ENCODE measurements at regions not wholly inside any gene's neighbourhood (a gene's known extent, or its start where the extent isn't known, plus 50 kb on each side); places are given as distances from the start of the nearest gene placed in this dataset.

DNA sequence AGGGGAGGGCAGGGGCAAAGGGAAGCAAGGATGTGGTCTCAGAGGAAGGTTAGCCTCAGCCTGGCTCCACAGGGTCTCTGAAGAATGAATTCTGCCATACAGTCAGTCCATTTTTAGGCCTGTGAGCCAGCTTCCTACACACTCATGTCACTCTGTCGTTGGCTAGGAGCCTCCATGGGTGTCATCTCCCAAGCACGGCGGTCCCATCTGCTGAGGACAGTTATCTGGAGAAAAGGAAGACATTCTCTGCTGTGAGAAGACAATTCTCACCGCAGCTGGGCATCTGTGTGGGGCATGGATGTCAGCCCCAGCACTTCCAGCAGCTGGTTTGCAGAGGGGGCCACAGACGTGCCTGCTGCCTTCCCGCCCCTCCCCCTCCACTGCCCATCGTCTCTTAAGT, 167.6 kb downstream of the LINC00237 start:
- H3K27ac ChIP-seq (ENCODE audit: low read length), result no peak overlapping the region
- no peak for TF ChIP-seq TCF7L2 (IDR thresholded peaks at IDR 0.05; ENCODE audit: low read depth, low read length)
- no peak for DNase-seq (ENCODE audit: low read depth, low spot score)
- no TSS peak for BruUV-seq (replicated peaks)
- POLR2A ChIA-PET, result no interaction called here
- no peak overlapping the region for H3K4me3 ChIP-seq (ENCODE audit: low read depth in 2 of 2, low read length in 2 of 2)
- no peaks in the 10 kb centered on the region for H3K36me3 ChIP-seq (ENCODE audit: control insufficient read depth, insufficient read depth, low read length)
- CTCF ChIA-PET, result no interaction called here
- intact Hi-C loops (cut with micrococcal nuclease; ENCODE audit: unreplicated experiment) (no loop called here), in situ Hi-C loops (cut with HindIII; ENCODE audit: low pct_unique_long_range_greater_than_20kb, low sequenced_read_pairs) (no loop called here)
- no peaks in the 10 kb centered on the region for H3K27me3 ChIP-seq (ENCODE audit: control insufficient read depth, insufficient read depth, low read length)
- no peaks in the 10 kb centered on the region for H3K9me3 ChIP-seq (ENCODE audit: control insufficient read depth, insufficient read depth, low read depth, low read length)
- no peak for ATAC-seq
- no peaks in the 10 kb centered on the region for H3K4me1 ChIP-seq (ENCODE audit: control insufficient read depth, insufficient read depth, low read length)

DNA sequence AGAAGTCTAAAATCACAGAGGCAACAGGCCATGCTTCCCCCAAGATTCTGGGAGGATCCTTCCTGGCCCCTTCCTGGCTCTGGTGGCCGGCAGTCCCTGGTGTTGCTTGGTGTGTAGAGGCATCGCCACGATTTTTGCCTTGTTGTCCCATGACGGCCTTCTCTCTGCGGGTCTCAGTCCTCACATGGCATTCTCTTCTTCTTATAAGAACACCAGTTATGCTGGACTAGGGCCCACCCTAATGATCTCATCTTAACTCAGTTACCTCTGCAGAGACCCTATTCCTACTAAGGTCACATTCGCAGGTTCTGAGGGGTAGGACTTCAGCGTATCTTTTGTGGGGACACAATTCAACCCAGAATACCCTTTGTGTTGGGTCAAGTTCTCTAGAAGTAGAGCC, 168.0 kb downstream of the LINC00237 start:
- in situ Hi-C loops (cut with HindIII; ENCODE audit: low pct_unique_long_range_greater_than_20kb, low sequenced_read_pairs), result no loop called here
- BruUV-seq (replicated peaks), result no TSS peak
- TF ChIP-seq SIN3A (IDR thresholded peaks at IDR 0.05; ENCODE audit: borderline replicate concordance, insufficient read depth, low read depth, low read length) (no peak), TCF7L2 (IDR thresholded peaks at IDR 0.05; ENCODE audit: low read depth, low read length) (no peak), POLR2AphosphoS5 (IDR thresholded peaks at IDR 0.05; ENCODE audit: low read depth, low read length) (no peak)
- TF ChIP-seq, protein P1, sequence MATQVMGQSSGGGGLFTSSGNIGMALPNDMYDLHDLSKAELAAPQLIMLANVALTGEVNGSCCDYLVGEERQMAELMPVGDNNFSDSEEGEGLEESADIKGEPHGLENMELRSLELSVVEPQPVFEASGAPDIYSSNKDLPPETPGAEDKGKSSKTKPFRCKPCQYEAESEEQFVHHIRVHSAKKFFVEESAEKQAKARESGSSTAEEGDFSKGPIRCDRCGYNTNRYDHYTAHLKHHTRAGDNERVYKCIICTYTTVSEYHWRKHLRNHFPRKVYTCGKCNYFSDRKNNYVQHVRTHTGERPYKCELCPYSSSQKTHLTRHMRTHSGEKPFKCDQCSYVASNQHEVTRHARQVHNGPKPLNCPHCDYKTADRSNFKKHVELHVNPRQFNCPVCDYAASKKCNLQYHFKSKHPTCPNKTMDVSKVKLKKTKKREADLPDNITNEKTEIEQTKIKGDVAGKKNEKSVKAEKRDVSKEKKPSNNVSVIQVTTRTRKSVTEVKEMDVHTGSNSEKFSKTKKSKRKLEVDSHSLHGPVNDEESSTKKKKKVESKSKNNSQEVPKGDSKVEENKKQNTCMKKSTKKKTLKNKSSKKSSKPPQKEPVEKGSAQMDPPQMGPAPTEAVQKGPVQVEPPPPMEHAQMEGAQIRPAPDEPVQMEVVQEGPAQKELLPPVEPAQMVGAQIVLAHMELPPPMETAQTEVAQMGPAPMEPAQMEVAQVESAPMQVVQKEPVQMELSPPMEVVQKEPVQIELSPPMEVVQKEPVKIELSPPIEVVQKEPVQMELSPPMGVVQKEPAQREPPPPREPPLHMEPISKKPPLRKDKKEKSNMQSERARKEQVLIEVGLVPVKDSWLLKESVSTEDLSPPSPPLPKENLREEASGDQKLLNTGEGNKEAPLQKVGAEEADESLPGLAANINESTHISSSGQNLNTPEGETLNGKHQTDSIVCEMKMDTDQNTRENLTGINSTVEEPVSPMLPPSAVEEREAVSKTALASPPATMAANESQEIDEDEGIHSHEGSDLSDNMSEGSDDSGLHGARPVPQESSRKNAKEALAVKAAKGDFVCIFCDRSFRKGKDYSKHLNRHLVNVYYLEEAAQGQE (IDR thresholded peaks at IDR 0.05; ENCODE audit: insufficient read depth in 1 of 2, low read depth in 2 of 2, low read length in 1 of 2), result no peak
- TF ChIP-seq, protein P2, sequence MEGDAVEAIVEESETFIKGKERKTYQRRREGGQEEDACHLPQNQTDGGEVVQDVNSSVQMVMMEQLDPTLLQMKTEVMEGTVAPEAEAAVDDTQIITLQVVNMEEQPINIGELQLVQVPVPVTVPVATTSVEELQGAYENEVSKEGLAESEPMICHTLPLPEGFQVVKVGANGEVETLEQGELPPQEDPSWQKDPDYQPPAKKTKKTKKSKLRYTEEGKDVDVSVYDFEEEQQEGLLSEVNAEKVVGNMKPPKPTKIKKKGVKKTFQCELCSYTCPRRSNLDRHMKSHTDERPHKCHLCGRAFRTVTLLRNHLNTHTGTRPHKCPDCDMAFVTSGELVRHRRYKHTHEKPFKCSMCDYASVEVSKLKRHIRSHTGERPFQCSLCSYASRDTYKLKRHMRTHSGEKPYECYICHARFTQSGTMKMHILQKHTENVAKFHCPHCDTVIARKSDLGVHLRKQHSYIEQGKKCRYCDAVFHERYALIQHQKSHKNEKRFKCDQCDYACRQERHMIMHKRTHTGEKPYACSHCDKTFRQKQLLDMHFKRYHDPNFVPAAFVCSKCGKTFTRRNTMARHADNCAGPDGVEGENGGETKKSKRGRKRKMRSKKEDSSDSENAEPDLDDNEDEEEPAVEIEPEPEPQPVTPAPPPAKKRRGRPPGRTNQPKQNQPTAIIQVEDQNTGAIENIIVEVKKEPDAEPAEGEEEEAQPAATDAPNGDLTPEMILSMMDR (IDR thresholded peaks at IDR 0.05), result no peak
- H3K36me3 ChIP-seq (ENCODE audit: control insufficient read depth, insufficient read depth, low read length), result no peaks in the 10 kb centered on the region
- intact Hi-C loops (cut with micrococcal nuclease; ENCODE audit: unreplicated experiment), result no loop called here
- POLR2A ChIA-PET, result no interaction called here
- H3K4me1 ChIP-seq (ENCODE audit: control insufficient read depth, insufficient read depth, low read length), result no peaks in the 10 kb centered on the region
- ATAC-seq (no peak), DNase-seq (ENCODE audit: low read depth, low spot score) (no peak)
- CTCF ChIA-PET, result no interaction called here
- no peaks in the 10 kb centered on the region for H3K27me3 ChIP-seq (ENCODE audit: control insufficient read depth, insufficient read depth, low read length)
- H3K27ac ChIP-seq (ENCODE audit: low read length), result no peak overlapping the region
- no peak overlapping the region for H3K4me3 ChIP-seq (ENCODE audit: low read depth in 2 of 2, low read length in 2 of 2)
- no peaks in the 10 kb centered on the region for H3K9me3 ChIP-seq (ENCODE audit: control insufficient read depth, insufficient read depth, low read depth, low read length)

DNA sequence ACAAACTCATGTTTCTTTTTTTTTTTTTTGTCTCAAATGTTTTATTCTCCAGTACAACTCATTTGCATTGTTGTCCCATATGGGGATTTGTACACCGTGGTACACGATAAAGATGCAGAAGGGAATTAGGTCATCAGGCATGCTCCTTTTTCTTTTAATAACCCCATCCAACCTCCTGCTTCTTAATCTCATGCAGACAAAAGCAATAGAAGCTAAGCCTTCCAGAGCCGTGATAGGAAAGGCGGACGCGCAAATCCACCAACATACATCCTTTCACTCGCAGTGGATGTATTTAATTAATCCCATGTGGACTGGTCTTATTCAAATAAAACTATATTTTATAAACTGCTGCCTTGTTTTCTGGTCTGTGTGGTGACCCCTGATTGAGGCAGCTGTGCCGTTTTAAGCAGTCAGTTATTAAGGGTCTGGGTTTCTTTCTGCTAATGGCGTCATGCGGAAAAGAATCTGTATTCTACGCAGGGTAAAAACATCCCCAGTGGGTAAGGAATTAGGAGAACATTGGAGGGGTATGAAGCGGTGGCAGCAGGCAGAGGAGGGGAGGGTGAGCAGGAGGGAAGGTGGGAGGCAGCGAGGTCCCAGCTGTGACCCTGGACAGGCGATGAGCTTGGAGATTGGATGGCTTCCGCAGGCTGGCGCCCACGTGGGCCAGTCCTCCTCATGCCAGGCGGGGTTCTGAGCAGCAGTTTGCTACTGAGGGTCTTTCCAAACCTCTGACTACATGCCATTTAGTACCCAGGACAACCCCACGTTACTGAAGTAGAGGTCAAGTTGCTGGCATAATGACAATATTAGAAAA, 172.8 kb downstream of the LINC00237 start:
- Histone ChIP-seq H3K36me3 (ENCODE audit: control insufficient read depth, insufficient read depth, low read length) (no peaks in the 10 kb centered on the region), H3K4me3 (ENCODE audit: low read depth in 2 of 2, low read length in 2 of 2) (no peak overlapping the region), H3K27ac (ENCODE audit: low read length) (no peak overlapping the region), H3K4me1 (ENCODE audit: control insufficient read depth, insufficient read depth, low read length) (no peaks in the 10 kb centered on the region), H3K27me3 (ENCODE audit: control insufficient read depth, insufficient read depth, low read length) (no peaks in the 10 kb centered on the region), H3K9me3 (ENCODE audit: control insufficient read depth, insufficient read depth, low read depth, low read length) (no peaks in the 10 kb centered on the region)
- DNase-seq (ENCODE audit: low read depth, low spot score) (no peak), ATAC-seq (no peak)
- TF ChIP-seq SIN3A (IDR thresholded peaks at IDR 0.05; ENCODE audit: borderline replicate concordance, insufficient read depth, low read depth, low read length) (no peak), POLR2AphosphoS5 (IDR thresholded peaks at IDR 0.05; ENCODE audit: low read depth, low read length) (no peak), TCF7L2 (IDR thresholded peaks at IDR 0.05; ENCODE audit: low read depth, low read length) (no peak)
- TF ChIP-seq, protein P2 (IDR thresholded peaks at IDR 0.05), result no peak
- TF ChIP-seq, protein P1 (IDR thresholded peaks at IDR 0.05; ENCODE audit: insufficient read depth in 1 of 2, low read depth in 2 of 2, low read length in 1 of 2), result no peak
- no TSS peak for BruUV-seq (replicated peaks)
- ChIA-PET CTCF (no interaction called here), POLR2A (no interaction called here)
- intact Hi-C loops (cut with micrococcal nuclease; ENCODE audit: unreplicated experiment) (no loop called here), in situ Hi-C loops (cut with HindIII; ENCODE audit: low pct_unique_long_range_greater_than_20kb, low sequenced_read_pairs) (no loop called here)
